GM21786 (cell line): ENCODE measurements at regions not wholly inside any gene's neighbourhood (a gene's known extent, or its start where the extent isn't known, plus 50 kb on each side); places are given as distances from the start of the nearest gene placed in this dataset.
"Not testable (repeated sequence)": the region's sequence is repeated elsewhere in the genome, so short reads cannot be mapped to it uniquely, and the experiment has no call there.

Source experiments
- ATAC-seq: cut with Tn5 transposase; IDR thresholded peaks from one replicate; pipeline ENCODE4 v1.9.1; 2021; ENCODE audit not compliant: unreplicated experiment

GRCh38 chr11:22041039-22041438 is 151.8 kb upstream of the ANO5 start:
- ATAC-seq, result no peak

GRCh38 chr11:22042081-22042480 is 150.8 kb upstream of the ANO5 start:
- ATAC-seq, result no peak

- no peak for ATAC-seq
Measured at GRCh38 chr11:22044126-22044525, 148.8 kb upstream of the ANO5 start.

- no peak for ATAC-seq
Measured at GRCh38 chr11:22049276-22049675, 143.6 kb upstream of the ANO5 start.

- no peak for ATAC-seq
Measured at GRCh38 chr11:22065472-22065871, 127.4 kb upstream of the ANO5 start.

- no peak for ATAC-seq
Measured at GRCh38 chr11:22069844-22070243, 123.0 kb upstream of the ANO5 start.

GRCh38 chr11:22076271-22076930 is 116.5 kb upstream of the ANO5 start:
- no peak for ATAC-seq

- ATAC-seq, result no peak
Measured at GRCh38 chr11:22078063-22078462, 114.8 kb upstream of the ANO5 start.

GRCh38 chr11:22079133-22079872 is 113.6 kb upstream of the ANO5 start:
- ATAC-seq, result no peak

GRCh38 chr11:22082178-22082577 is 110.7 kb upstream of the ANO5 start:
- ATAC-seq, result no peak

GRCh38 chr11:22082788-22083187 is 110.1 kb upstream of the ANO5 start:
- ATAC-seq, result no peak

GRCh38 chr11:22084056-22084455 is 108.8 kb upstream of the ANO5 start:
- no peak for ATAC-seq

- no peak for ATAC-seq
Measured at GRCh38 chr11:22084564-22084963, 108.3 kb upstream of the ANO5 start.

GRCh38 chr11:22089609-22090008 is 103.3 kb upstream of the ANO5 start:
- no peak for ATAC-seq

GRCh38 chr11:22106566-22106965 is 86.3 kb upstream of the ANO5 start:
- no peak for ATAC-seq

- no peak for ATAC-seq
Measured at GRCh38 chr11:22115470-22116029, 77.3 kb upstream of the ANO5 start.

GRCh38 chr11:22127981-22128380 is 64.9 kb upstream of the ANO5 start:
- ATAC-seq, result not testable (repeated sequence)

- ATAC-seq, result peak; percentile 69
Measured at GRCh38 chr11:22130462-22131053, 62.3 kb upstream of the ANO5 start.

- no peak for ATAC-seq
Measured at GRCh38 chr11:22133776-22134175, 59.1 kb upstream of the ANO5 start.

- ATAC-seq, result no peak
Measured at GRCh38 chr11:22138264-22138663, 54.6 kb upstream of the ANO5 start.
